LNCAP (cell line): ENCODE measurements at regions not wholly inside any gene's neighbourhood (a gene's known extent, or its start where the extent isn't known, plus 50 kb on each side); places are given as distances from the start of the nearest gene placed in this dataset.

Source experiments
- CTCF ChIP-seq: fragments of 450-650 bp; IDR thresholded peaks from 2 replicates; pipeline ENCODE4 v1.5.1; 2017; ENCODE audit warnings: mild to moderate bottlenecking

- TF ChIP-seq CTCF = no peak
Measured at GRCh38 chr1:213324859-213325258, 273.8 kb downstream of the RPS6KC1 start.

GRCh38 chr1:213325482-213325881 lies 274.4 kb downstream of the RPS6KC1 start:
- TF ChIP-seq CTCF = no peak

- TF ChIP-seq CTCF = no peak
Measured at GRCh38 chr1:213326281-213327016, 275.4 kb downstream of the RPS6KC1 start.

DNA sequence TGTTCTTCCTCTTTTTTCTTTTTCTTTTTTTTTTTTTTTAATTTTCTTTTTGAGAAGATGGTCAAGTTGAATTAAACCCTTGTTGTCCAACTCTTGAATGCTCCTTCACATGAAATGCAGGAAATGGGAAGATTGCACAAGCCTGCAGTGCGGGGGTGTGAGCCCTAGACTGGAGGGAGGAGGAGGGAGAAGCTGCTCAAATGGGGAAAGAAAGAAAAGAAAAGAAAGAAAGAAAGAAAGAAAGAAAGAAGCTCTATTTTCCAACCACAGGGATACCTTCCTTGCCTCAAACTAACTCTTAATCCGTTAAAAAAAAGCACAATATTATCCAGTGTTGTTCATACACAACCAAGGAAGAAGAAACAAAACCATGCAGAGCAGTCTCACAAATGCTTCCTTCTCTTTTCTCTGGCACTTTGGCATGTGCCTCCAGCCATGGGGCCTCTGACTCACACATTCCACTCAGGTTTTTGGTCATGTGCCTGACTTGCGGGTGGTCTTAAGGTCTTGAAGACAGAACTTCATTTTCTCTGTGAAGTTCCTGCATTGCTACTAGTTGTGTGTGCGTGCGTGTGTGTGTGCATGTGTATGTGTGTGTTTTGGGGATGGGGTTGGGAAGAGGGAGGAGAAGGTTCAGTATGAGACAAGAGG lies 276.1 kb downstream of the RPS6KC1 start:
- no peak for TF ChIP-seq CTCF

DNA sequence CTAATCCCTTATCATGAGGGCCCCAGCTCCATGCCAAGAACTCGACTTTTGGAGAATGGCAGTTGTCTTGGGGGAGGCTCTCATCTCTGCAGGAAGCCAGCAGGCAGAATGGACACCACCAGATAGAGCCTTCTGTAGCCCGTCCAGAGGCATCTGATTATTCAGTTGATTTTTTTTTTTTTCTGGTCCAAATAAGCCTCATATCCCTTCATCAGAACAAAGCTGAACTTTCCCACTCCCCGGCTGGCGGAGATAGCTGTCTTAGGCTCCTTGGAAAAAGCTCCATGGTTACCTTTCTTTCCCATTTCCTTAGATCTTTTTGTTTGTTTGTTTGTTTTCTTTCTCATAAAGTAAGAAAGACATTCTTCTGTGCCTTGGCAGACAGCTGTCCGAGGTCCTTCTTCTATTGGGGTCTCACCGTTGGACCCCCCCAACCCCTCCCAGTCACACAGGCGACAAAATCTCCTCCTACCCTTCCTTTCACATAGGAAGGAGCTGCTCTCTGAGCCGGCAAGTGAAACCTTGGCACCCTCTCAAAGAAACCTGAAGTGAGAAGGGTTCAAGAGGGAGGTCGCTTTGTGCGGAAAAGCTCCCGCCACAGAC lies 278.5 kb downstream of the RPS6KC1 start:
- no peak for TF ChIP-seq CTCF

DNA sequence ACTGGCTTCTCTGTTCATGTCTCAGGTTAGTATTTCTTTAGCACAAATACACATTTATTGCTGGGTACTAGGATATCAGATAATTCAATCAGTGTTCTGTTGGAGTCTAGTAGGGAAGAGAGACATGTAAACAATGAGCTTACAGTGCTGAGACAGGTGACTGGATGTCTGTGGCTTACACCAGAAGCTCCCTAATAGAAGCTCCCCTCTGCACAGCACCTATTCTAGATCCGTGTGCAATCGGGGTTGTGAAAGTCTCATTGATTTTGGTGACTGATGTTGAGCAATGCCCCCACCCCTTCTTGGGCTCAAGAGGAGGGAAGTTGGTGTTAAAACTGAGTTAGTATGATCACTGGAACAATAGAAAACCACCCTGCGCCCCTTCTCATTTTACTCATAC lies 279.2 kb downstream of the RPS6KC1 start:
- TF ChIP-seq CTCF = no peak

DNA sequence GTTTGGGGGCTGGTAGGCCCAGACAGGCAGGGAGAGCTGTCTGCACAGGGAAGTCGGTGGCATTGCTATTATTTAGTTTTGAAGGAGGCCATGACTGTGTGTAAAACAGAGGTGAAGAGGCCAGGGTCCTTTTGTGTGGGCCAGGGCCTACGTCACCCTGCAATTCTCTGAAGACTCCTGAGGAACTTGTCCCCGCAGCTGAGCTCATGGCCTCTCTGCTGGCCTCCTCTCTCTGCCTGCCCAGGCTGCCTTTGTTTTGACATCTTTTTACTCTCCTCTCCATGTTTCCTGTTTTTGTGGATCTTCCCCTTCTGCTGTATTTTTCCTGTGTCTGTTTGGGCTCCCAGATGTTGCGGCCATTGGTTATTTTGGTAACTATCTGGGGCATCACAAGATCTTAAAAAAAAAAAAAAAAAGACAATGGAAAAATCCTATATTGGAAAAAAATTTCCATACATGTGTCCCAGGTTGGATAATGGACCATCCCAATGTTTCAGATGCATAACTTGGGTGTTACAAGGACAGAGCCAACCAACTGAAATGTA lies 280.7 kb downstream of the RPS6KC1 start:
- no peak for TF ChIP-seq CTCF
